ENCODE measurements at regions not wholly inside any gene's neighbourhood (a gene's known extent, or its start where the extent isn't known, plus 50 kb on each side); places are given as distances from the start of the nearest gene placed in this dataset.

- DNase-seq, result no peak
These were observed 498.5 kb downstream of the TMTC2 start for GRCh38 chr12:83185241-83185640.
